ENCODE measurements at regions not wholly inside any gene's neighbourhood (a gene's known extent, or its start where the extent isn't known, plus 50 kb on each side); places are given as distances from the start of the nearest gene placed in this dataset.

DNA sequence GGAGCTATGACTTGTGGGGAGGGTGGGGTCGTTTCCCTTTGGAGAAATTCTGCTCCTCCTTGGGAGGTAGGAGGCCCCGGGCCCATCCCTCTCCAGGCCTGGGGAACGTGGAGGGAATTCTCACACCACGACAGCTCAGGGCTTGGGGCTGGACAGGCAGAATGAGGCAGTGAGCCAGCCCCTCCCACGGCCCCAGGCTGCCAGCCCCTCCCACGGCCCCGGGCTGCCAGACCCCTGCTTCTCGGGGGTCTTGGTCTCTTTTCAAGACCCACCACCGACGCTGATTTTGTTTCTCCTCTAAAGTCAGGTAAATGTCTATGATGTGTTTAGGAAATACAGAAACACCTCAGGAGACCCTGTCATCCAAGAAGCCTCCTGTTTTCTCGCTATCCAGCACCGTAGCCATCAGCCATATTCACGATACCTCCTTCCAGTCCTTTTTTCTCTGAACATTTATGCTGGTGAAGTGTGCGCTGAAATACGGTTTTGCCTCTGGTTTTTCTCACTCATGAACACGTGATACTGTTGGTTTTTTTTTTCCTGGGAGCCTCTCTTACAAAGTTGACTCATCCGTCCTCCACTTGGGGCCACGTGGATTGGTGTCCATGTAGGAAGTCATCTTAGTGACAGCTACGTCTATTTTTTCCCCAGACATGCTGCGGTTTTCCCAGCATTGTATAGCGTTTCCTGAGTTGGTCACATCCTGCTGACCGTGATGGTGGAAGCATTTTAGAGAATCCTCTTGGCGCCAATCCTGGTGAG is 1219.6 kb downstream of the BRD1 start:
- H3K27me3 ChIP-seq (ENCODE audit: control insufficient read depth, insufficient read depth, low read length) = no peaks in the 10 kb centered on the region

DNA sequence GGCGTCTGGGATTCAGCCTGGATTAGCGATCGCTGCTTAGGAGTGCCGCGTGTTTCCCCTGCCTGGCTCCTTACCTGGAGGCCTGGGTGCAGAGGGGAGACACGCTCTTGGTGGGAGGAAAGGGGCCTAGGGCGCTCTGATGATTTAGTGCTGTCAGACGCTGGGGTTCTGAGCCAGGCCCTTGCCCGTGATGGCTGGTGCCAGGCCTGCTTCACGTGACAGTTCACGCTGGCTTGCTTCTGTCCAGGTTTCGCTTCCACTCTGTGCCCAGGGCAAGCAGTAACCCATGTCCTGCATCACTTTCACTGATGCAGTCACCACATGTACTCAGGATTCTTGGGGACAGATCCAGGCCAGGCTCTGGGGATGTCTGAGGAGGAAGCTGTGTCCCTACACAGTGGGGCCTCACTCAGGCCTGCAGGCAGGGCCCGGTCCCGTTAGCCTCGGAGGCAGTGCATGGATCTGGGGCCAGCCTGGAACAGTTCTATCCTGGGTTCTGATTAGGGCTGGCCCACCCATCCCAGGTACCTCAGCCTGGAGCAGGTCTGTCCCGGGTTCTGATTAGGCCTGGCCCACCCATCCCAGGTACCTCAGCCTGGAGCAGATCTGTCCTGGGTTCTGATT is 1220.9 kb downstream of the BRD1 start:
- Histone ChIP-seq H3K36me3 (ENCODE audit: control insufficient read depth, insufficient read depth, low read length) (no peaks in the 10 kb centered on the region), H3K27me3 (ENCODE audit: control insufficient read depth, insufficient read depth, low read length) (no peaks in the 10 kb centered on the region), H3K4me3 (ENCODE audit: low read depth, low read length) (no peak overlapping the region)
- FAIRE-seq (no peak), DNase-seq (ENCODE audit: low read depth) (no peak)
- no peak for TF ChIP-seq CTCF (IDR thresholded peaks at IDR 0.05; ENCODE audit: insufficient read depth, low read length, severe bottlenecking)

More for the DNA sequence above, 1219.6 kb downstream of the BRD1 start:
- FAIRE-seq (no peak), DNase-seq (ENCODE audit: low read depth) (no peak)
- no peak for TF ChIP-seq CTCF (IDR thresholded peaks at IDR 0.05; ENCODE audit: insufficient read depth, low read length, severe bottlenecking)
- Histone ChIP-seq H3K36me3 (ENCODE audit: control insufficient read depth, insufficient read depth, low read length) (no peaks in the 10 kb centered on the region), H3K4me3 (ENCODE audit: low read depth, low read length) (no peak overlapping the region)

DNA sequence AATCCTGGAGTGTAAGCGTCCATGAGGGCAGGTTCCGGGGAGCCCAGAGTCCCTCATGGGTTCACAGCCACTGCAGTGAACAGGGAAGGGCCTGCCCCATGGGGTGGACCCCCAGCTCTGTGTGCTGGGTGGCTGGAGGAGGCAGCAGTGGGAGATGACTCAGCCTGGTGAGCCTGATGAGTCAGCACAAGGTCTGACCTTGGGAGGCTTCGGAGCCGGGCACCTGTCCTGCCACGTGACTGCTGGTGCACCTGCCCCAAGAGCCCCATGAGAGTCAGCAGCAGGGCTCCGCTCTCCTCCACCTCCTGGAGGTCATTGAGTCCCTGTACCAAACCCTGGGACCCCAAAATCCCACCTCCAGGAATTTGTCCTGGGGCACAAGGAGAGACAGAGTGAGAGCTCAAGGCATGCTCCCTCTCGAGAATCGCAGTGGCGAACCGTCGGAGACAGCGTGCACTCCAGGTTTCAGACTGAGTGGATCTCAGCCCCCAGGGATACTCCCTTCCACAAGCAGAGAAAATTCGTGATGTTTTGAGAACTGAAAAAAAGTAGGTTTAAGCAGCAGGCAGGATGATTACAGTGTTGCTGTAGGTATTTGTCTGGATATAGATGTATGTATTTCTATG is 1221.7 kb downstream of the BRD1 start:
- TF ChIP-seq CTCF (IDR thresholded peaks at IDR 0.05; ENCODE audit: insufficient read depth, low read length, severe bottlenecking) = no peak
- no peaks in the 10 kb centered on the region for H3K27me3 ChIP-seq (ENCODE audit: control insufficient read depth, insufficient read depth, low read length)
- H3K4me3 ChIP-seq (ENCODE audit: low read depth, low read length) = no peak overlapping the region
- H3K36me3 ChIP-seq (ENCODE audit: control insufficient read depth, insufficient read depth, low read length) = no peaks in the 10 kb centered on the region
- DNase-seq (ENCODE audit: low read depth) (no peak), FAIRE-seq (no peak)

- Histone ChIP-seq H3K36me3 (ENCODE audit: control insufficient read depth, insufficient read depth, low read length) (no peaks in the 10 kb centered on the region), H3K27me3 (ENCODE audit: control insufficient read depth, insufficient read depth, low read length) (no peaks in the 10 kb centered on the region), H3K4me3 (ENCODE audit: low read depth, low read length) (no peak overlapping the region)
- DNase-seq (ENCODE audit: low read depth) (no peak), FAIRE-seq (no peak)
- TF ChIP-seq CTCF (IDR thresholded peaks at IDR 0.05; ENCODE audit: insufficient read depth, low read length, severe bottlenecking) = no peak
Observed at GRCh38 chr22:48605125-48605524, 1222.5 kb downstream of the BRD1 start.

- TF ChIP-seq CTCF (IDR thresholded peaks at IDR 0.05; ENCODE audit: insufficient read depth, low read length, severe bottlenecking) = no peak
- DNase-seq (ENCODE audit: low read depth) = no peak
- Histone ChIP-seq H3K27me3 (ENCODE audit: control insufficient read depth, insufficient read depth, low read length) (no peaks in the 10 kb centered on the region), H3K4me3 (ENCODE audit: low read depth, low read length) (no peak overlapping the region), H3K36me3 (ENCODE audit: control insufficient read depth, insufficient read depth, low read length) (no peaks in the 10 kb centered on the region)
- FAIRE-seq = no peak
Observed at GRCh38 chr22:48603621-48604320, 1223.9 kb downstream of the BRD1 start.

Data from bronchial epithelial cell (primary cell).